Suppressor macrophage treated with lipopolysaccharide for 1 hour (primary cell): ENCODE measurements at regions not wholly inside any gene's neighbourhood (a gene's known extent, or its start where the extent isn't known, plus 50 kb on each side); places are given as distances from the start of the nearest gene placed in this dataset.
A peak's percentile ranks its signal among the peaks of the same experiment; 100 is the strongest.
"Not testable (repeated sequence)": the region's sequence is repeated elsewhere in the genome, so short reads cannot be mapped to it uniquely, and the experiment has no call there.

Experiments
- DNase-seq, 3 donors: peaks; one replicate each; pipeline ENCODE4 v3.0.0-alpha.2; 2020 to 2022

DNA sequence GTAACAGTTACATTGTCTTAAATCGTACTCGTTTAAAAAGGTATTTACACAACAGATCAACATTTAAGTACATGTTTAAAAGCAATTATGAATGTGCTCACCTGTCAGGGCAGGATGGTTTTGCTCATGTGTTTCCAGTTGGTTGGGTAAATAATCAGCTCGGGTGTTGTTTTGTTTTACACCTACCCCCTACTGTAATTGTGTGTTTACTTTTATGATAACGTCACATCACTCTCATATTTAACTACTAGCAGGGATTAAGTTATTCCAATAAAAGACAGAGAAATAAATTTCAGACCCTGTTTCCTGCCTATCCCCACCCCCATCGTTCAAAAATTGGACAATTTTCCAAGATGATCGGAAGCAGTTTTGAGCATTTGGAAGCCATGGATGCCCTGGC, 390.2 kb downstream of the SEC14L1 start:
- DNase-seq: no peak

DNA sequence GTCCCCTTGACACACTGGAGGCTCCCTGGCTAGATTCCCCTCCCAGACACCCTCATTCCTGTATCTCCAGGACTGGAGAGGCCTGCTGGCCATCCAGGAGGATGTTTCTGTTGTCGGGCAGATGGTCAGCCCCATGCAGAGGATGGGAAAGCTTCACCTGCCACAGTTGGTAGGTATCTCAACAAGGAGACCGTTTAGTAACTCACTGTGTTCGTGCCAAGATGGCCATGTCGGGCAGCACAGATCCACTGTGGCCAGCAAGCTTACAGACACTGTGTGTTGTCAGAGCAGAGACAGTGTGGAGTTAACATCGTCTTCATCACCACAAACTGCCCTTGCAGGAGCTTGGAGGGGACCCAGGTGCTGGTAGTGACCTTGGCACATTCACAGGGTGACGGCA, 390.9 kb downstream of the SEC14L1 start:
- no peak for DNase-seq

DNA sequence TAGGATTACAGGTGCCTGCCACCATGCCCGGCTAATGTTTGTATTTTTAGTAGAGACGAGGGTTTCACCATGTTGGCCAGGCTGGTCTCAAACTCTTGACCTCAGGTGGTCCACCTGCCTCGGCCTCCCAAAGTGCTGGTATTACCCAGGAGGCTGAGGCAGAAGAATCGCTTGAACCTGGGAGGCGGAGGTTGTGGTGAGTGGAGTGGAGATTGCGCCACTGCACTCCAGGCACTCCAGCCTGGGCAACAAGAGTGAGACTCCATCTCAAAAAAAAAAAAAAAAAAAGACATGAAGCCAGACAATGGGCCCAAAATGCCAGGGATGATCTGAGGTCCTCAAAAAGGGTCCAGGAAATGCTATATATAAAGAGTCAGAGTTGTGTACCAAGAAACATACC, 392.9 kb downstream of the SEC14L1 start:
- not testable (repeated sequence) for DNase-seq

DNA sequence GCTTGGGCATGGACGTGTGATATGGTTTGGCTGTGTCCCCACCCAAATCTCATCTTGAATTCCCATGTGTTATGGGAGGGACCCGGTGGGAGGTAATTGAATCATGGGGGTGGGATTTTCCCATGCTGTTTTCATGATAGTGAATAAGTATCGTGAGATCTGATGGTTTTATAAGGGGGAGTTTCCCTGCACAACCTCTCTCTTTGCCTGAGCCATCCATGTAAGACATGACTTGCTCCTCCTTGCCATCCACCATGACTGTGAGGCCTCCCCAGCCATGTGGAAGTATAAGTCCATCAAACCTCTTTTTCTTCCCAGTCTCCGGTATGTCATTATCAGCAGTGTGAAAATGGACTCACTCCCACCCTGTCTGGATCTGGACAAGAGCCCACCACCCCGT, 393.4 kb downstream of the SEC14L1 start:
- DNase-seq: no peak

GRCh38 chr17:77535435-77535834, 394.7 kb downstream of the SEC14L1 start:
- peak in 1 of 3 donors; percentile 13 for DNase-seq

- DNase-seq: peak in 2 of 3 donors; percentile 42 to 71
Observed at GRCh38 chr17:77535892-77536291, 395.1 kb downstream of the SEC14L1 start.

- DNase-seq: peak; percentile 19 to 50 (median 33)
Observed at GRCh38 chr17:77537566-77537965, 396.8 kb downstream of the SEC14L1 start.

DNA sequence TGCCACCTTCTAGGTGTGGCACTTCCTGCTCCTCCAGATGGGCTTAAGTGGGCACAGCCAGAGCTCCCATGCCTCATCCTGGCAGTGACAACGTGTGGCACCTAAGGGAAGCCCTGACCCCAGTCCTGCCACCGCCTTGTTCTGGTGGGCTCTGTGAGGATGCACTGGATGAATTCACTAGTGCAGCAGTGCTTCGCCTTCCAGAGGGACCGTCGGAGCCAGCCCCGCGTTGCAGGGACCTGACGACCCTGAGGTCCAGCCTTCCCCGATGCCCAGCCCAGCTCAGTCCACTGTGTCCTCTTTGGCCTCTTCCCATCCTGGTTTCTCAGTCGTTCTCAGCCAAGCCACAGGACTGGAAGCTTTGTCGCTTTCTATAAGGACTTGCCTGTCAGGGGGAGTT, 399.8 kb downstream of the SEC14L1 start:
- DNase-seq: no peak

DNA sequence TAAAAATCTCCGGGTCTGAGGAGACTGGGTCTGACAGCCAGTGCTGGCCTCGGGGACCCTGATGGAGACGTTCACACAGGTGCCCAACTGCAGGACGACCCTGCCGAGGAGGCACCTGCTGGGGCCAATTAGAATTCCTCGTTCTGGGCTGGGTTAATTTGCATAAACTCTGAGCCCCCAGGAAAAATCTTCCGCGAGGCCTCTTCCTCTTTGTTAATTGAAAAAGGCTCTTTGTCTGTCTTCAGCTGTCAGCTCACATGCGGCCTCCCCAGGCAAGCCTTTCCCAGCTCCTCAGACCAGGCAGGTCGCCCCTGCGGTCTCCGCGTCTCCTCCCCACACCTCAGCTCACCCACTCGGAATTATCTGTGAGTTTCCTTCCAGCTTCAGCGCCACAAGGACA, 400.2 kb downstream of the SEC14L1 start:
- DNase-seq: no peak

- no peak for DNase-seq
Observed at GRCh38 chr17:77542011-77542410, 401.2 kb downstream of the SEC14L1 start.

DNA sequence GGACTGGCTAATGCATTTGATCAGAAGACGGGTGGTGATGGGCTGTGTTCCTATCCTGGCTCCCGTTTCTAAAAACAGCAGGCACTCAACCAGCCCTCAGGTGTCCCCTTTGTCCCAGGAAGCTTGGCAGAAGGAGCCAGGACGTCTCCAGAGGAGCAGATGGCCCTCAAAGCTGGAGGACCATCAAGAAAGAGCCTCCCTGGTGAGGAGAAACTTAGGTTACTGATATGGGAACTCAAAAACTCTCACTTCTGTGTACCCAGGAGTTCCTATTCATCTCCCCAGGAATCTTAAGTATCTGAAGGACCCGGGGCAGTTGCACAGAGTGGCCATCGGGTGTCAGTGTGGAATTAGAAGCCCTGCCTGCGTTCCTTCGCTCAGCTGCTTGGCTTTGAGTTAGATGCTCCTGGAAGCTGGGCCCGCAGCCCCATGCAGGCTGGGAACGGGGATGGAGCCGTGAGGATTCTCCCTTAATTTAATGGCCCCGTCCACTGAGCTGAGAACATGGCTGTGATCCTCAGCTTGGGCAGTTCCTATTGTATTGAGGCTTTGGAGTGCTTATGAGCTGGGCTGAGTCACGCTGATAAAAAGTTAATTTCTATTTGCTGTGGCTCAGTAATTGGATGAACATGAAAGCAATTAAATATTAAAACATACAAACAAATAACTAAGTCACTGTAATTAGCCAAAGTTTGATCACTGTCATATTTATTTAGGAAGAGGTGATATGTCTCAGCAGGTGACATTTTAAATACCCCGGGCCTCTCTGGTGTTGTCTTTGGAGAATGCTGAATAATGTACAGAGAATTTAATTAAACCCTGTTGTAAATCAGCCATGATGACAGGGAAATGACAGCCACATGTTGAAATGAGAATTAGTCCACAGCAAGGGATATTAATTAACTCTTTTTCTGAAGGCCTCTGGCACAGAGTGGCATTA, 402.1 kb downstream of the SEC14L1 start:
- DNase-seq: peak; percentile 80 to 86 (median 86)

GRCh38 chr17:77543801-77544200, 403.0 kb downstream of the SEC14L1 start:
- DNase-seq: no peak

DNA sequence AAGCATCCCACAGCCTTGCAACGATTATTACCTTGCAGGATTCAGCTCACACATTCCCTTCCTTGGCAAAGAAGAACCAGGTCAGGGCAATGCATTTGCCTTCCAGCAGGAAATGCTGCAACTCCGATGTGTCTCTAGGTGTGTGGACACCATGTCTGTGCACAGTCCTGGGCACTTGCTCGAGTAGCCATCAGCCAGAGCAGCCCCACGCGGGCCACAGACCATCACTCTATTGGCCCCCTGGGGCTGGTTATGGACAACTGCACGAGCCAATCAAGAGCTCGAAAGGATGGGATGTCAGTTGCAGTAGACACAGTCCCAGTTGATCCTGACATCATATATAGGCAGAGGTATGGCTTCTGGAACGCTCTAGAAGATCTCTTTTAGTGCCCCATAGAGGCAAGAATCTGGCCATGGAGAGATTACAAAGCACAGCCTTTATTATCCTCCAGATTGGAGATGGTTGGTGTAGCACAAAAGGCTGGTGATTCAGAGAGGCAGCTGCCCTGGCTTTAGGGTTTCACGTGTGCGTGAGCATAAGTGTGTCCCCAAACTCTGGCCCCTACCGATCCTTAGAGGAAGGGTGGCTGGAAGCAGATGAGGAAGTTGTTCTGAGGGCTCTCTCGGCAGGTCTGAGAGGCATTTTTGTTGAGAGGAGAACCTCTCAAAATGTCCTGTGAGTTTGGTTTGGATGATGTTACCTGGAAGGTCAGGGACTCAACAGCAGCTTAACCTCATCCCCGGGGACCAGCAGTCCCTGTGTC, 403.8 kb downstream of the SEC14L1 start:
- DNase-seq: peak in 2 of 3 donors; percentile 21 to 23

GRCh38 chr17:77546772-77547241, 406.0 kb downstream of the SEC14L1 start:
- DNase-seq: peak; percentile 50 to 63 (median 54)

DNA sequence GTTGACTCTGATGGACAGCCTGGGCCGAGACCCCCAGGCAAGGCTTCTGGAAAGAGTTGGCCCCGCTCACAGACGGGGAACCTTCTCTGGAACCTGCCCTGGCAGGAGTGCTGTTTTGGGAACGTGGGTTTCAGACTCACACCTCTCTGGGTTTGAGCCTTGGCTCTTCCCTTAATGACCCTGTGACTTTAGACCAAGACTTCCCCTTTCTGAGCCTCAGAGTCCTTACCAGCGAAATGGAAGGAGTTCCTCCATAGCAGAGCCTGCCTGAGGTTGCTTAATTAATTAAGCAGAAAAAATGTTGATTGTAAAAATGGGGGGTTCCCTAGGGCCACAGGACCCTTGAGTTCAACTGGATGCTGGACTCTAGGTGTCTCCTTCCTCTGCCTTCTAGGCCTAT, 408.2 kb downstream of the SEC14L1 start:
- peak; percentile 66 to 69 (median 69) for DNase-seq

GRCh38 chr17:77549726-77550366, 408.7 kb upstream of the TNRC6C start:
- DNase-seq: no peak

DNA sequence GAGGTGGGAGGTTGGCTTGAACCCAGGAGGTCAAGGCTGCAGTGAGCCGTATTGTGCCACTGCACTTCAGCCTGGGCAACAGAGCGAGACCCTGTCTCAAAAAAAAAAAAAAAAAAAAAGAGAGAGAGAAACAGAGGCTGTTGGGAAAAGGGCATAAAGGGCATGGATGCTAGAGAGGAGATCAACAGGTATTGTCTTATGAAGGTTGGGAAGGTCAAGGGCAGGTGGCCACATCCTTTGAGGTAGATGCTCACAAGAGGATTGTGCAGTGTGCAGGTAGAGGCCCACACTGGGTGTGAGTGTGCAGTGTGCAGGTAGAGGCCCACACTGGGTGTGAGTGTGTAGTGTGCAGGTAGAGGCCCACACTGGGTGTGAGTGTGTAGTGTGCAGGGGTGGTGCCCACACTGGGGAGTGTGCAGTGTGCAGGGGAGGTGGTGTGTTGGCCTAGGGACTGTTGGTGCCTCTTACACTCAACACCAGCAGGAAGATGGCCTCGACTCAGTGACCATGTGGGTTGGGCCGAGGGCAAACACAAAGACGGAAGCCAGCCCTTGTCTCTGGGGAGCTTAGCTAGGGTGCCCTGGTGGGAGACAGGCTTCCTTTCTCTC, 404.9 kb upstream of the TNRC6C start:
- DNase-seq: no peak

- DNase-seq: no peak
Observed at GRCh38 chr17:77555121-77555591, 403.3 kb upstream of the TNRC6C start.

GRCh38 chr17:77555741-77556291, 402.7 kb upstream of the TNRC6C start:
- no peak for DNase-seq

GRCh38 chr17:77556383-77557061, 402.0 kb upstream of the TNRC6C start:
- no peak for DNase-seq

DNA sequence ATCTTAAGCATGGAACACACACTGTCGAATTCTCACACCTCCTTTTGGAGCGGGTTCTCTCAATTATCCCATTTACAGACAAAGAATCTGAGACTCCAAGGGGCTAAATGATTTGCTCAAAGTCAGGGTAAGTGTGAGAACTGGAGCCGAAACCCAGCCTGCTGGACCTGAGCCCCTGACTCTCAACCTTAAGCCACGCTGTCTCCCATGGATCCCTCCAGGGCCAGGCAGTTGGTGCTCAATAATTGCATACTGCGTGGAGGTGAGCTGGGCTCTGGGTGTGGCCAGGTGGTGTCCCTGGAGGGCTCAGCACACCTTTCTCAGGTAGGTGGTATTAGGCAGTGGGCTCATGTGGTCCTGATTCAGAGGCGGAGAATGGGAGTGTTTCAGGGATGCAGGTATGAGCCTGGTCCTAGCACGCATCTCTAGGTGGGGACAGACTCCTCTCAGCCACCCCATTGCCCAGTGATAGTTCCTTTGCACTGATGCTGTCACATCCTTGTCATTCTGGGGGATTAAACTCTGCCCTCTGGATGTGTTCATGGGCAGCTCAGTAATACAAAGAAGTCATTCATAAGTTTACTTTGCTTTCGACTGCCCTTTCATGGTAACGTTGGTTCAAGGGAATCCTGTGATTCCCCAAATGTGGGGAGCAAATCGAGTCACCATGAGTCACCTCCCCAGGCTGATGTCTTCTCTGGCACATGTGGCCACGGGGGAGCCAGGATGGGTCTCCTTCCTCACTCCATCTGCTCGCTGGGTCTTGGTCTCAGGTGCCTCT, 399.5 kb upstream of the TNRC6C start:
- peak; percentile 38 to 50 (median 41) for DNase-seq
